Tibial artery (tissue), 4 donors: ENCODE measurements at regions not wholly inside any gene's neighbourhood (a gene's known extent, or its start where the extent isn't known, plus 50 kb on each side); places are given as distances from the start of the nearest gene placed in this dataset.

Experiments
- DNase-seq, 2 donors: peaks; one replicate each; pipeline ENCODE4 v3.0.0-alpha.2; 2019
- H3K27ac ChIP-seq, 2 donors: fragments of 200-600 bp; sonication (generic) in 1 of 2; 1 replicate in 1 of 2; 2 replicates in 1 of 2; pipeline ENCODE4 v1.5.1; 2018 to 2019; ENCODE audit warnings: mild to moderate bottlenecking in 1 of 2
- H3K27me3 ChIP-seq, 2 donors: fragments of 200-600 bp; sonication (generic) in 1 of 2; one replicate each; pipeline versions ENCODE4 v1.5.1 to v1.6.0; 2016 to 2019
- H3K36me3 ChIP-seq, 3 donors: fragments of 200-600 bp; sonication (generic) in 2 of 3; one replicate each; pipeline ENCODE4 v1.5.1; 2016 to 2019; ENCODE audit warnings: mild to moderate bottlenecking in 2 of 3
- H3K4me1 ChIP-seq, 4 donors: fragments of 200-600 bp; sonication (generic) in 2 of 4; 1 replicate in 3 of 4; 2 replicates in 1 of 4; pipeline ENCODE4 v1.5.1; 2016 to 2019
- H3K4me3 ChIP-seq, 2 donors: fragments of 200-600 bp; sonication (generic) in 1 of 2; 1 replicate in 1 of 2; 2 replicates in 1 of 2; pipeline ENCODE4 v1.5.1; 2018 to 2019; ENCODE audit warnings: mild to moderate bottlenecking in 2 of 2
- H3K9me3 ChIP-seq, 3 donors: fragments of 200-600 bp; sonication (generic) in 1 of 3; one replicate each; pipeline ENCODE4 v1.5.1; 2016 to 2019
- CTCF ChIP-seq, 2 experiments: fragments of 200-600 bp in 1 of 2; fragments of 450-650 bp in 1 of 2; IDR thresholded peaks; one replicate each; pipeline ENCODE4 v1.5.1; 2017 to 2019; ENCODE audit warnings: antibody characterized with exemption in 2 of 2, mild to moderate bottlenecking in 1 of 2, moderate library complexity in 1 of 2
- intact Hi-C: fragments of 100-400 bp; cut with DNase I; formaldehyde crosslinking; loops from one replicate; pipeline ENCODE4 v1.15.0; 2023; ENCODE audit warnings: low total_unique reads

DNA sequence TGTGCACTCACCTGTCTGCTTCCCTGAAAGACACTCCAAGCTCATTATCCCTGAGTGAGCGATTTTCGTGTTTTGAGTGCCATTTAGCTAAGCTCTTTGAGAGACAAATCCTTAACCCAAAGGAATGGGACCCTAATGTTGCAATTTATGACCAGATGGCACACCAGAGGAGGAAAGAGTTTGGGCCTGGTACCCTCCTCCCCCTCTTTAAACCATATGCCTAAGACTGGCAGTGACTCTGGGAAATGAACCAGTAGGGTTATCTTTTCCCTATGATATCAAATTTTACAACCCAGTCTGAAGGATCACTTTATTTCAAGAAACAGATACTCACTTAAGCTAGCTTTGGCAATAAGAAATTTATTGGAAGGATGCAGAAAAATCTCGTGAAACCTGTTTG is 550.4 kb downstream of the TOX3 start:
- no peaks in the 10 kb centered on the region for H3K27me3 ChIP-seq
- no peaks in the 10 kb centered on the region for H3K9me3 ChIP-seq
- H3K27ac ChIP-seq = no peak overlapping the region
- no peak for TF ChIP-seq CTCF (IDR thresholded peaks at IDR 0.05)
- no peaks in the 10 kb centered on the region for H3K36me3 ChIP-seq
- no peaks in the 10 kb centered on the region for H3K4me1 ChIP-seq
- DNase-seq = no peak
- no peak overlapping the region for H3K4me3 ChIP-seq
- intact Hi-C loops = no loop called here

GRCh38 chr16:51994597-51994996 is 552.3 kb downstream of the TOX3 start:
- Histone ChIP-seq H3K9me3 (no peaks in the 10 kb centered on the region), H3K27ac (no peak overlapping the region), H3K36me3 (no peaks in the 10 kb centered on the region), H3K4me3 (no peak overlapping the region), H3K27me3 (no peaks in the 10 kb centered on the region), H3K4me1 (no peaks in the 10 kb centered on the region)
- no peak for TF ChIP-seq CTCF (IDR thresholded peaks at IDR 0.05)
- DNase-seq = no peak
- intact Hi-C loops = no loop called here

GRCh38 chr16:51989637-51990230 is 557.2 kb downstream of the TOX3 start:
- H3K27ac ChIP-seq = no peak overlapping the region
- TF ChIP-seq CTCF (IDR thresholded peaks at IDR 0.05) = no peak
- intact Hi-C loops = loop anchor here (10.0 kb wide), 1 partner anchor 175 kb away; no protein-coding TSS in a partner anchor
- no peaks in the 10 kb centered on the region for H3K9me3 ChIP-seq
- no peak overlapping the region for H3K4me3 ChIP-seq
- no peaks in the 10 kb centered on the region for H3K36me3 ChIP-seq
- H3K27me3 ChIP-seq = no peaks in the 10 kb centered on the region
- no peak for DNase-seq
- H3K4me1 ChIP-seq = no peaks in the 10 kb centered on the region

- no peak for DNase-seq
- TF ChIP-seq CTCF (IDR thresholded peaks at IDR 0.05) = no peak
- H3K4me3 ChIP-seq = no peak overlapping the region
- H3K27me3 ChIP-seq = no peaks in the 10 kb centered on the region
- H3K9me3 ChIP-seq = no peaks in the 10 kb centered on the region
- intact Hi-C loops = loop anchor here (10.0 kb wide), 1 partner anchor 174 kb away; no protein-coding TSS in a partner anchor
- no peaks in the 10 kb centered on the region for H3K36me3 ChIP-seq
- no peak overlapping the region for H3K27ac ChIP-seq
- H3K4me1 ChIP-seq = no peaks in the 10 kb centered on the region
Observed at GRCh38 chr16:51988977-51989376, 558.0 kb downstream of the TOX3 start.

DNA sequence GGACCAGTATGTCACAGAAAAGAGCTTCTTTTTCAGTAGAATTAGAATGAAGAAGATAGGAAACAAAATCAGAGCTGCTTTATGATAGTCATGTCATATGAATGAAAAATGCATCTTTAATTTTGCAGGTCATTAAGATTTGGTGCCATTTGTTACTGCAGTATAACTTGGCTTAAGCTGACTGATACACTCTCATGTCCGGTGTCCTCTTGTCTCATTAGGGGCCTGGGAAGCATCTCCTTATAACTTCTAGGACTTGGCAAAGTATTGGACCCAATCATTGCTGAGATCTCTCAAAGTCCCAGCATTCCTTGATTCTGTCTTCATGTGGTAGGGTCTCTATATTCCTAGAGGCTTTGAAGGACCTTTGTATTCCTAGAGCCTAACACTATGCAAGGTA is 559.4 kb downstream of the TOX3 start:
- no peak for DNase-seq
- no peak for TF ChIP-seq CTCF (IDR thresholded peaks at IDR 0.05)
- H3K36me3 ChIP-seq = no peaks in the 10 kb centered on the region
- no peaks in the 10 kb centered on the region for H3K9me3 ChIP-seq
- no peaks in the 10 kb centered on the region for H3K4me1 ChIP-seq
- no peaks in the 10 kb centered on the region for H3K27me3 ChIP-seq
- H3K4me3 ChIP-seq = no peak overlapping the region
- intact Hi-C loops = loop anchor here (10.0 kb wide), 1 partner anchor 173 kb away; no protein-coding TSS in a partner anchor
- H3K27ac ChIP-seq = no peak overlapping the region

GRCh38 chr16:51986717-51987116 is 560.2 kb downstream of the TOX3 start:
- Histone ChIP-seq H3K4me1 (no peaks in the 10 kb centered on the region), H3K36me3 (no peaks in the 10 kb centered on the region), H3K27me3 (no peaks in the 10 kb centered on the region), H3K9me3 (no peaks in the 10 kb centered on the region), H3K4me3 (no peak overlapping the region), H3K27ac (no peak overlapping the region)
- no peak for TF ChIP-seq CTCF (IDR thresholded peaks at IDR 0.05)
- intact Hi-C loops = loop anchor here (10.0 kb wide), 1 partner anchor 172 kb away; no protein-coding TSS in a partner anchor
- no peak for DNase-seq
